ENCODE measurements at regions not wholly inside any gene's neighbourhood (a gene's known extent, or its start where the extent isn't known, plus 50 kb on each side); places are given as distances from the start of the nearest gene placed in this dataset.

GRCh38 chr5:2295476-2295875 is 412.8 kb upstream of the IRX4 start:
- TF ChIP-seq, protein P1, sequence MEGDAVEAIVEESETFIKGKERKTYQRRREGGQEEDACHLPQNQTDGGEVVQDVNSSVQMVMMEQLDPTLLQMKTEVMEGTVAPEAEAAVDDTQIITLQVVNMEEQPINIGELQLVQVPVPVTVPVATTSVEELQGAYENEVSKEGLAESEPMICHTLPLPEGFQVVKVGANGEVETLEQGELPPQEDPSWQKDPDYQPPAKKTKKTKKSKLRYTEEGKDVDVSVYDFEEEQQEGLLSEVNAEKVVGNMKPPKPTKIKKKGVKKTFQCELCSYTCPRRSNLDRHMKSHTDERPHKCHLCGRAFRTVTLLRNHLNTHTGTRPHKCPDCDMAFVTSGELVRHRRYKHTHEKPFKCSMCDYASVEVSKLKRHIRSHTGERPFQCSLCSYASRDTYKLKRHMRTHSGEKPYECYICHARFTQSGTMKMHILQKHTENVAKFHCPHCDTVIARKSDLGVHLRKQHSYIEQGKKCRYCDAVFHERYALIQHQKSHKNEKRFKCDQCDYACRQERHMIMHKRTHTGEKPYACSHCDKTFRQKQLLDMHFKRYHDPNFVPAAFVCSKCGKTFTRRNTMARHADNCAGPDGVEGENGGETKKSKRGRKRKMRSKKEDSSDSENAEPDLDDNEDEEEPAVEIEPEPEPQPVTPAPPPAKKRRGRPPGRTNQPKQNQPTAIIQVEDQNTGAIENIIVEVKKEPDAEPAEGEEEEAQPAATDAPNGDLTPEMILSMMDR (IDR thresholded peaks at IDR 0.05), result no peak
- TF ChIP-seq POLR2AphosphoS5 (IDR thresholded peaks at IDR 0.05), result no peak
